Prostate gland (tissue), 2 donors: ENCODE measurements at regions not wholly inside any gene's neighbourhood (a gene's known extent, or its start where the extent isn't known, plus 50 kb on each side); places are given as distances from the start of the nearest gene placed in this dataset.

Experiments used
- POLR2A ChIP-seq: fragments of 450-650 bp; IDR thresholded peaks from one replicate; pipeline ENCODE4 v1.6.1; 2016; ENCODE audit warnings: antibody characterized with exemption, mild to moderate bottlenecking
- POLR2AphosphoS5 ChIP-seq: sonication (generic); formaldehyde crosslinking; IDR thresholded peaks from one replicate; pipeline ENCODE4 v1.6.1; 2017; ENCODE audit warnings: antibody characterized with exemption
- TF ChIP-seq, protein P1 (sequence below), 4 experiments: fragments of 200-600 bp in 2 of 4; fragments of 450-650 bp in 2 of 4; sonication (generic) in 2 of 4; IDR thresholded peaks; 1 replicate in 3 of 4; 2 replicates in 1 of 4; pipeline ENCODE4 v1.5.1; 2016 to 2019; ENCODE audit warnings: antibody characterized with exemption in 4 of 4, mild to moderate bottlenecking in 2 of 4, moderate library complexity in 2 of 4

DNA sequence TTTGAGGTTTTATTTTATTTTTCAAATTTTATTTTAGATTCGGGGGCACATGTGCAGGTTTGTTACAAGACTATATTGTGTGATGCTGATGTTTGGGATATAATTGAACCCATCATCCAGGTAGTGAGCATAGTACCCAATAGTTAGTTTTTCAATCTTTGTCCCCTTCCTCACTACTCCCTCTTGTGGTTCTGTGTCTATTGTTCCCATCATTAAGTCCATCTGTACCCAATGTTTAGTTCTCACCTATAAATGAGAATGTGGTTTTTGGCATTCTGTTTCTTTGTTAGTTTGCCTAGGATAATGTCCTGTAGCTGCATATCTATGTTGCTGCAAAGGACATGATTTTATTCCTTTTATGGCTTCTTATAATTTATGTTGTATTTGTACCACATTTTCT lies 767.2 kb upstream of the ADGRL3 start:
- no peak for TF ChIP-seq POLR2A
- TF ChIP-seq, protein P1, sequence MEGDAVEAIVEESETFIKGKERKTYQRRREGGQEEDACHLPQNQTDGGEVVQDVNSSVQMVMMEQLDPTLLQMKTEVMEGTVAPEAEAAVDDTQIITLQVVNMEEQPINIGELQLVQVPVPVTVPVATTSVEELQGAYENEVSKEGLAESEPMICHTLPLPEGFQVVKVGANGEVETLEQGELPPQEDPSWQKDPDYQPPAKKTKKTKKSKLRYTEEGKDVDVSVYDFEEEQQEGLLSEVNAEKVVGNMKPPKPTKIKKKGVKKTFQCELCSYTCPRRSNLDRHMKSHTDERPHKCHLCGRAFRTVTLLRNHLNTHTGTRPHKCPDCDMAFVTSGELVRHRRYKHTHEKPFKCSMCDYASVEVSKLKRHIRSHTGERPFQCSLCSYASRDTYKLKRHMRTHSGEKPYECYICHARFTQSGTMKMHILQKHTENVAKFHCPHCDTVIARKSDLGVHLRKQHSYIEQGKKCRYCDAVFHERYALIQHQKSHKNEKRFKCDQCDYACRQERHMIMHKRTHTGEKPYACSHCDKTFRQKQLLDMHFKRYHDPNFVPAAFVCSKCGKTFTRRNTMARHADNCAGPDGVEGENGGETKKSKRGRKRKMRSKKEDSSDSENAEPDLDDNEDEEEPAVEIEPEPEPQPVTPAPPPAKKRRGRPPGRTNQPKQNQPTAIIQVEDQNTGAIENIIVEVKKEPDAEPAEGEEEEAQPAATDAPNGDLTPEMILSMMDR (IDR thresholded peaks at IDR 0.05): no peak
- TF ChIP-seq POLR2AphosphoS5: no peak
